ENCODE measurements at regions not wholly inside any gene's neighbourhood (a gene's known extent, or its start where the extent isn't known, plus 50 kb on each side); places are given as distances from the start of the nearest gene placed in this dataset.
"Not testable (repeated sequence)": the region's sequence is repeated elsewhere in the genome, so short reads cannot be mapped to it uniquely, and the experiment has no call there.

DNA sequence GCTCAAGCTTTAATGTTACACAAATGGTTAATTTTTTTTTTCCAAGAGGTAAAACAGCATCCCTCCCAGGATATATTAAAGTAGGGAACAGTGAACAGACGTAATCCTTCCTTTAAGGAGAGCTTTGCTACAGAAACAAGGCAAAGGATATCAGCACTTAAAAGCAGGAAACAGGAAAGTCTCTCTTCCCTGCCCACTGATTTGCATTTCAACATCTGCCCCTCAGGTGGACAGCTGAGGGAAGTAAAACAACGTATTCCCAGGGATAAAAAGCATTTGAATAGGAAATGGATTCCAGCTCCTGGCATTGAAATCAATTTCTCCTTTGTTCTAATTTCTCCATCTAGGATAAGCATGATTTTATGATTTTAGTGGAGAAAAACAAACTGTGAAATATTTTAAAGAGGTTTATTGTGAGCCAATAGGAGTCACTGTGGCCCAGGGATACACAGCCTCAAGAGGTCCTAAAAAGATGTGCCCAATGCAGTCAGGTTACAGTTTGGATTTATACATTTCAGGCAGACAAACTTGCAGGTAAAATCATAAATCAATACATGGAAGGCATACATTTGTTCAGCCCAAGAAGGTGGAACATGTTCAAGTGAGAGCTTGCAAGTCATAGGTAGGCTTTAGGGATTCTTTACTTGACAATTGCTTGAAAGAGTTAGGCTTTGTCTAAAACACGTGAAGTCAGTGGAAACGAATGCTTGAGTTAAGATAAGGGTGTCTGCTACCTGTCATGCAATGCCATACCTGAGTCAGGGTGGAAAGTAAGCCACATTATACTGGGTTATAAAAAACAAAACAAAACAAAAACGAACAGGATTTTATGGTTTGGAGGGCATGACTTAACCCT is 286.2 kb upstream of the VWC2 start:
- no peak for DNase-seq (ENCODE audit: low read depth)
- H3K4me3 ChIP-seq (ENCODE audit: low read depth, low read length), result no peak overlapping the region
- TF ChIP-seq, protein P1, sequence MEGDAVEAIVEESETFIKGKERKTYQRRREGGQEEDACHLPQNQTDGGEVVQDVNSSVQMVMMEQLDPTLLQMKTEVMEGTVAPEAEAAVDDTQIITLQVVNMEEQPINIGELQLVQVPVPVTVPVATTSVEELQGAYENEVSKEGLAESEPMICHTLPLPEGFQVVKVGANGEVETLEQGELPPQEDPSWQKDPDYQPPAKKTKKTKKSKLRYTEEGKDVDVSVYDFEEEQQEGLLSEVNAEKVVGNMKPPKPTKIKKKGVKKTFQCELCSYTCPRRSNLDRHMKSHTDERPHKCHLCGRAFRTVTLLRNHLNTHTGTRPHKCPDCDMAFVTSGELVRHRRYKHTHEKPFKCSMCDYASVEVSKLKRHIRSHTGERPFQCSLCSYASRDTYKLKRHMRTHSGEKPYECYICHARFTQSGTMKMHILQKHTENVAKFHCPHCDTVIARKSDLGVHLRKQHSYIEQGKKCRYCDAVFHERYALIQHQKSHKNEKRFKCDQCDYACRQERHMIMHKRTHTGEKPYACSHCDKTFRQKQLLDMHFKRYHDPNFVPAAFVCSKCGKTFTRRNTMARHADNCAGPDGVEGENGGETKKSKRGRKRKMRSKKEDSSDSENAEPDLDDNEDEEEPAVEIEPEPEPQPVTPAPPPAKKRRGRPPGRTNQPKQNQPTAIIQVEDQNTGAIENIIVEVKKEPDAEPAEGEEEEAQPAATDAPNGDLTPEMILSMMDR (IDR thresholded peaks at IDR 0.05; ENCODE audit: insufficient read depth, low read depth, low read length, missing control alignments), result no peak

DNA sequence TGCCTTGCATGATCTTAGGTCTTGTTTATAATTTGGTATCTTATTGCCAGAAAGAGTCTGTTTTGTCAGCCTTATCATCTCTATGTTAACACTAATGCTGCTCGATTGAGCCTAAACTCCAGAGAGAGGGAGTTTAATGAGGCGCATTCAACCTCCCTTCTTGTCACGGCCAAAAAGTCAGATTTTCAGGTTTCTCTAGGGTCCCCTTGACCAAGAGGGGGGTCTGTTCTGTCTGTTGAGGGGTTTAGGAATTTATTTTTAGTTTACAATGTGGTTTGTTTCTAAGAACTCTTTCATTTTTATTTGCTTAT is 285.7 kb upstream of the VWC2 start:
- TF ChIP-seq, protein P1 (IDR thresholded peaks at IDR 0.05; ENCODE audit: insufficient read depth, low read depth, low read length, missing control alignments), result no peak
- no peak overlapping the region for H3K4me3 ChIP-seq (ENCODE audit: low read depth, low read length)

DNA sequence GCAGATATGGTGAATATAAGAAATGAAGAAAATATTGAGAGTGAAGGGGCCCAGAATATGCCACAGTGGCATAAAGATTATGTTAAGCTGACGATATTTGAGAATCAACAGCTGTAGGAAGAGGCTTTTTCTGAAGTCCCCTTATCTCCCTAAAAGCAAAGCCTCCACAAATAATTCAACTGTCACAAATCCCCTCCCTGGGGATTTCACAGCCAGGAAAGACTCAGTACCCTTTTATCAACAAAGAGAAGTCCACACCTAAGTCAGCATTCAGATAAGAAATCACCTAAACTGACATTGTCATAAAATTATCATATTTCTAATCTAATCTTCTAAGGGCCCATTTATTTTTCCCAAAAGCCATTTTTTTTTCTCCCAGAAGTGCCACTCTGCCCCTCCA is 284.9 kb upstream of the VWC2 start:
- TF ChIP-seq, protein P1 (IDR thresholded peaks at IDR 0.05; ENCODE audit: insufficient read depth, low read depth, low read length, missing control alignments), result no peak
- no peak overlapping the region for H3K4me3 ChIP-seq (ENCODE audit: low read depth, low read length)
- no peak for DNase-seq (ENCODE audit: low read depth)

More for the DNA sequence above, 285.7 kb upstream of the VWC2 start:
- DNase-seq (ENCODE audit: low read depth), result no peak

DNA sequence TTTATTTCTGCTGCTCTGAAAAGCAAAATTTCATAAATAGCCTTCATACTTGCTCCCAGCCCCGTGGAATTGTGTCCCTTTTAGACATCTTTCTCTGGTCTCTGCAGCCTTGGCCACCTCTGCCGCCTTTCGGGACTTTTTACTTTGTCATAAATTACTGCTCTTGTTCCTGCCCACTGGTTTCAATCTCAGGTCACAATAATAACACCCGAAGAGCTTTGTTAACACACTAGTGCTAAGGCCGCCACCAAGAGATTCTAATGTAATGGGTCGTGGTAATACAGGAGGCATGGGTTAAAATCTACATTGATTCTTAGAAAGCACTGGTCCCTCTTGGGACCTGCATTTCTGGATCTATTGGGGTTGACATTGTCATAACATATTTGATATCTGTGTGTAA is 276.0 kb upstream of the VWC2 start:
- peak; percentile 70 for DNase-seq (ENCODE audit: low read depth)
- TF ChIP-seq, protein P1 (IDR thresholded peaks at IDR 0.05; ENCODE audit: insufficient read depth, low read depth, low read length, missing control alignments), result no peak
- H3K4me3 ChIP-seq (ENCODE audit: low read depth, low read length), result no peak overlapping the region

DNA sequence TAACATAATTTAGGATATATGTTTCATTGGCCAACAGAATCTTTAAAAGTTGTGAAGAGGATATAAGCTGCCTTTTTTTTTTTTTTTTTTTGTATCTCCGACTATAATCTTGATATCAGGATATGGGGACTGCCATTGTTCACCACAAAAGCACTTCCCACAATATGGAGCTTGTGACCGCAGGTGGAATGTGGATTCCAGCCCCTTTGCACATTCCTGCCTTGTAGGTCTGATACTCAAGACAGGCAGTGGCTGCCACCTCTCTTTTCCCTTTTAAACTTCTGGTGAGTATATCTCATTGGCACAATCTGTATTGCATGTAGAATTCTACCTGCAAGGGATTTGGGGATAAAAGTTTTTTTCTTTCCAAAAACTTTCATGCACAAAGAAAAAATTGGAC is 272.7 kb upstream of the VWC2 start:
- TF ChIP-seq, protein P1 (IDR thresholded peaks at IDR 0.05; ENCODE audit: insufficient read depth, low read depth, low read length, missing control alignments), result no peak
- no peak overlapping the region for H3K4me3 ChIP-seq (ENCODE audit: low read depth, low read length)
- DNase-seq (ENCODE audit: low read depth), result no peak

DNA sequence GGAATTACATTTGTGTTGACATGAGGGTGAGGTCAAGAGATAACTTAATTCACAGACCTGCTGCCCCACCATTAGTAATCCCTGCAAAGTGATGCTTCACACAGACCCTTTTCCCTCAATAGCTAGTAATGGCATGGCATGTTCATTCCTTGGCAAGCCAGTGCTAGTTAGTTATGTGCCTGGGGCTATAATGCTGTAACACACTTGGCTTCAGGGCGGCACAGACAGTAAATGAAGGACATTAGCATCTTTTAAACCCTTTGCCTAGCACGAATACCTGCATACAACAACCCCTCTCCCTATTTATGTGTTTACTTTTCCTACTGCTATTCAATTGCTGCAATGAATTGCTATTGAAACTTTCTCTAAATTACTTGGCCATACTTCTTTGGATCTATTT is 266.2 kb upstream of the VWC2 start:
- not testable (repeated sequence) for H3K4me3 ChIP-seq (ENCODE audit: low read depth, low read length); DNase-seq (ENCODE audit: low read depth)

DNA sequence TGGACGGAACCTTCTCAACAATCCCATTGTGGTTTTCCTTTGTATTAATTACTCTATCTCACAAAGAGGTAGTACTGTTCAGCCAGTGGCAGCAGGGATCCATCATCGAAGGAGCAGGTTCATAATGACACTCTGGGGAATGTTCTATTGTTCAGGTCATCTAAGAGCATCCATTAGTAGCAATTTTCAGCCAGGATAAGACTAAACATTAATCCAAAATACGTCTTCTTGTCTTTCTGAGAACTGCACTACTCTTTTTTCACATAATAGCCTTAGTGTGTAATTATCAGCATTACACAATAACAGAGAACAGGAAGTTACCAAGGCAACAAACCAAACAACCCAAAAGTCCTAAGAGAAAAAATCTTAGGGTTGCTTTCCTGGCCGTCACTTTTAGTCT is 259.5 kb upstream of the VWC2 start:
- no peak for DNase-seq (ENCODE audit: low read depth)
- TF ChIP-seq, protein P1 (IDR thresholded peaks at IDR 0.05; ENCODE audit: insufficient read depth, low read depth, low read length, missing control alignments), result no peak
- H3K4me3 ChIP-seq (ENCODE audit: low read depth, low read length), result no peak overlapping the region

All from GM12865 (cell line).